ENCODE measurements at regions not wholly inside any gene's neighbourhood (a gene's known extent, or its start where the extent isn't known, plus 50 kb on each side); places are given as distances from the start of the nearest gene placed in this dataset.

- BruUV-seq (replicated peaks), result no TSS peak
- no CpG with 5 or more reads among the region's 2 CpGs for WGBS, 2 experiments (ENCODE audit: extremely low coverage in 2 of 2, insufficient read length in 1 of 2)
Observed at GRCh38 chr2:221851531-221852045, 279.5 kb upstream of the EPHA4 start.

More at GRCh38 chr2:221851531-221852045, 279.5 kb upstream of the EPHA4 start:
- no peak overlapping the region for H3K18ac ChIP-seq (ENCODE audit: low read depth, low read length)
- H2AFZ ChIP-seq (replicated peaks; ENCODE audit: low read length, poor library complexity), result no peak overlapping the region
- H4K8ac ChIP-seq (ENCODE audit: low read depth in 2 of 2, low read length in 2 of 2), result no peak overlapping the region
- CTCF ChIA-PET, result interaction anchor here (0.7 kb wide), 1 partner anchor 683 kb away, joined by 4 read pairs; no protein-coding TSS in a partner anchor
- no peak overlapping the region for H3K27ac ChIP-seq (ENCODE audit: insufficient read depth, low read length)
- no peak overlapping the region for H3K4me2 ChIP-seq (ENCODE audit: low read depth, low read length)
- H3K9ac ChIP-seq (ENCODE audit: low read depth, low read length), result no peak overlapping the region
- H4K5ac ChIP-seq (ENCODE audit: low read depth, low read length), result no peak overlapping the region
- POLR2A ChIA-PET (ENCODE audit: unreplicated experiment), result interaction anchor here (0.6 kb wide), 1 partner anchor 27 kb away, joined by 5 read pairs; no protein-coding TSS in a partner anchor
- no peak overlapping the region for H2BK15ac ChIP-seq (ENCODE audit: low read depth, low read length)
- no peaks in the 10 kb centered on the region for H3K27me3 ChIP-seq (ENCODE audit: control insufficient read depth, insufficient read depth, low read length)
- no peaks in the 10 kb centered on the region for H3K36me3 ChIP-seq (ENCODE audit: control insufficient read depth, insufficient read depth, low read length)
- in situ Hi-C loops (cut with MboI; ENCODE audit: low sequenced_read_pairs) (no loop called here), dilution Hi-C loops (cut with HindIII; ENCODE audit: low sequenced_read_pairs, unreplicated experiment) (no loop called here), intact Hi-C loops (cut with micrococcal nuclease) (no loop called here)
- no peak overlapping the region for H2BK120ac ChIP-seq (ENCODE audit: low read depth, low read length)
- no peak for DNase-seq
- no peak overlapping the region for H2AK5ac ChIP-seq (ENCODE audit: low read depth, low read length)
- H3K9me3 ChIP-seq (ENCODE audit: control insufficient read depth, insufficient read depth, low read length), result no peaks in the 10 kb centered on the region; the same call in 1 of the 2 replicates
- H2BK5ac ChIP-seq (ENCODE audit: low read depth, low read length, poor library complexity, severe bottlenecking), result no peak overlapping the region
- H3K14ac ChIP-seq (replicated peaks; ENCODE audit: low read depth, low read length), result no peak overlapping the region
- H3K79me1 ChIP-seq (ENCODE audit: low read depth in 1 of 2, low read length in 2 of 2), result no peaks in the 10 kb centered on the region
- no peaks in the 10 kb centered on the region for H3K9me1 ChIP-seq (ENCODE audit: insufficient read depth, low read length)
- H2BK20ac ChIP-seq (ENCODE audit: low read depth, low read length), result no peak overlapping the region
- no peaks in the 10 kb centered on the region for H4K20me1 ChIP-seq (ENCODE audit: insufficient read depth, low read length)
- no peak overlapping the region for H3K23ac ChIP-seq (ENCODE audit: low read depth, low read length)
- ATAC-seq (ENCODE audit: low read depth), result no peak
- no peak overlapping the region for H4K91ac ChIP-seq (ENCODE audit: insufficient read depth, low read depth, low read length)
- H3K56ac ChIP-seq (ENCODE audit: extremely low read depth, insufficient read depth, low read length), result no peak overlapping the region
- H3K4ac ChIP-seq (ENCODE audit: low read depth, low read length), result no peak overlapping the region
- H2AK9ac ChIP-seq (replicated peaks; ENCODE audit: low read depth, low read length, poor library complexity), result no peak overlapping the region
- H3K4me3 ChIP-seq (ENCODE audit: insufficient read depth, low read depth, low read length), result no peak overlapping the region
- TF ChIP-seq RCOR1 (IDR thresholded peaks at IDR 0.05; ENCODE audit: insufficient replicate concordance, low read length) (no peak), FOS (IDR thresholded peaks at IDR 0.05; ENCODE audit: low read depth, low read length) (no peak), USF2 (IDR thresholded peaks at IDR 0.05; ENCODE audit: low read depth, low read length) (no peak), ELK1 (IDR thresholded peaks at IDR 0.05; ENCODE audit: borderline replicate concordance, low read depth, low read length) (no peak), CEBPB (IDR thresholded peaks at IDR 0.05; ENCODE audit: low read depth, low read length) (no peak), MAZ (IDR thresholded peaks at IDR 0.05; ENCODE audit: borderline replicate concordance, low read depth, low read length) (no peak), RAD21 (IDR thresholded peaks at IDR 0.05; ENCODE audit: low read length) (no peak), NFE2L2 (IDR thresholded peaks at IDR 0.05; ENCODE audit: low read depth, low read length) (no peak), MXI1 (IDR thresholded peaks at IDR 0.05; ENCODE audit: borderline replicate concordance, low read depth, low read length) (no peak)
- H3K4me1 ChIP-seq (ENCODE audit: control insufficient read depth, insufficient read depth, low read length), result no peaks in the 10 kb centered on the region
